ENCODE measurements at regions not wholly inside any gene's neighbourhood (a gene's known extent, or its start where the extent isn't known, plus 50 kb on each side); places are given as distances from the start of the nearest gene placed in this dataset.

DNA sequence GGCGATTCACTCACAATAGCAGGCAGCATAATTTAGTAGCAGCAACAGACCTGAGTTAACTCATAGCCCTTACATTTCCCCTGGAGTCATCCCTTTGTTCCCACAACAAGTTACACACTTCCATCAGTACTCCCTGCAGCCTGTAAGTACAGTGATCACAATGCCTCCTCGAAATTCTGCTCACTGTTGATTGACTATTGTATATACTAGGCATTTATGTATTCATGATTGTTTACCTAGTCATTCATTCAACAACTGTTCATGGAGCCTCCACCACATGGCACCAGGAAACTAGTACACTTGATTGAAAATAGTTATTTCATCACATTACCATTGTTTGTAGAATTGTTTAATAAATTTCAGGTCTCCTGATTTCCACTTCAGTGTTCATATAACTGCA, 71.4 kb upstream of the P3H2 start:
- ChIA-PET CTCF (no interaction called here), POLR2A (no interaction called here)
- DNase-seq (no peak), ATAC-seq (no peak)
- intact Hi-C loops (cut with micrococcal nuclease), result no loop called here
- no peak overlapping the region for H3K27ac Mint-ChIP-seq
- no peaks in the 10 kb centered on the region for H3K9me3 Mint-ChIP-seq
- TF ChIP-seq, protein P1, sequence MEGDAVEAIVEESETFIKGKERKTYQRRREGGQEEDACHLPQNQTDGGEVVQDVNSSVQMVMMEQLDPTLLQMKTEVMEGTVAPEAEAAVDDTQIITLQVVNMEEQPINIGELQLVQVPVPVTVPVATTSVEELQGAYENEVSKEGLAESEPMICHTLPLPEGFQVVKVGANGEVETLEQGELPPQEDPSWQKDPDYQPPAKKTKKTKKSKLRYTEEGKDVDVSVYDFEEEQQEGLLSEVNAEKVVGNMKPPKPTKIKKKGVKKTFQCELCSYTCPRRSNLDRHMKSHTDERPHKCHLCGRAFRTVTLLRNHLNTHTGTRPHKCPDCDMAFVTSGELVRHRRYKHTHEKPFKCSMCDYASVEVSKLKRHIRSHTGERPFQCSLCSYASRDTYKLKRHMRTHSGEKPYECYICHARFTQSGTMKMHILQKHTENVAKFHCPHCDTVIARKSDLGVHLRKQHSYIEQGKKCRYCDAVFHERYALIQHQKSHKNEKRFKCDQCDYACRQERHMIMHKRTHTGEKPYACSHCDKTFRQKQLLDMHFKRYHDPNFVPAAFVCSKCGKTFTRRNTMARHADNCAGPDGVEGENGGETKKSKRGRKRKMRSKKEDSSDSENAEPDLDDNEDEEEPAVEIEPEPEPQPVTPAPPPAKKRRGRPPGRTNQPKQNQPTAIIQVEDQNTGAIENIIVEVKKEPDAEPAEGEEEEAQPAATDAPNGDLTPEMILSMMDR (IDR thresholded peaks at IDR 0.05), result no peak
- H3K4me3 Mint-ChIP-seq, result no peak overlapping the region
- peaks cover 3% of the 10 kb centered on the region for H3K27me3 Mint-ChIP-seq
- H3K36me3 Mint-ChIP-seq (ENCODE audit: low read depth), result no peaks in the 10 kb centered on the region
- H3K4me1 Mint-ChIP-seq (ENCODE audit: low read depth), result peaks cover 3% of the 10 kb centered on the region

DNA sequence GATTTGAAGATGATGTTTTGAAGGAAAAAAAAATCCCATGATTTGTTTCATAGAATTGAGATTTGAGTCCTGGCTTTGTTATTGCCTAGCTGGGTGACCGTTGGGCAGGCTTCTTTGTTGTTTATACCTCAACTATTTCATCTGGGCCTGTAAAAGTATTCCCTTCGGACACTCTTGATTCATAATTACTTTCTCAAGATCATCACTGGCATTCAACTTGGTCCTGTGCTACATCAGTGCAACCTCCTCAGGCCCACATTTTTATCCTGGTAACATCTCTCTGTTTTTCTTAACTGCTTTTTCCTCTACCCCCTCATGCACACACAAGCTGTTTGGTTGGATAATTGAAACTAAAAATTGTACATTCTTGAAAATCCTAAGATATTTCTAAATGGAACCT, 67.5 kb upstream of the P3H2 start:
- H3K27ac Mint-ChIP-seq, result no peak overlapping the region
- DNase-seq, result no peak
- no peaks in the 10 kb centered on the region for H3K36me3 Mint-ChIP-seq (ENCODE audit: low read depth)
- TF ChIP-seq, protein P1 (IDR thresholded peaks at IDR 0.05), result no peak
- POLR2A ChIA-PET, result interaction anchor here (0.6 kb wide), 1 partner anchor 345 kb away, joined by 3 read pairs; no protein-coding TSS in a partner anchor
- peaks cover 2% of the 10 kb centered on the region for H3K27me3 Mint-ChIP-seq
- H3K4me1 Mint-ChIP-seq (ENCODE audit: low read depth), result peaks cover 3% of the 10 kb centered on the region
- no peaks in the 10 kb centered on the region for H3K9me3 Mint-ChIP-seq
- no peak for ATAC-seq
- no peak overlapping the region for H3K4me3 Mint-ChIP-seq
- CTCF ChIA-PET, result no interaction called here
- intact Hi-C loops (cut with micrococcal nuclease), result no loop called here

DNA sequence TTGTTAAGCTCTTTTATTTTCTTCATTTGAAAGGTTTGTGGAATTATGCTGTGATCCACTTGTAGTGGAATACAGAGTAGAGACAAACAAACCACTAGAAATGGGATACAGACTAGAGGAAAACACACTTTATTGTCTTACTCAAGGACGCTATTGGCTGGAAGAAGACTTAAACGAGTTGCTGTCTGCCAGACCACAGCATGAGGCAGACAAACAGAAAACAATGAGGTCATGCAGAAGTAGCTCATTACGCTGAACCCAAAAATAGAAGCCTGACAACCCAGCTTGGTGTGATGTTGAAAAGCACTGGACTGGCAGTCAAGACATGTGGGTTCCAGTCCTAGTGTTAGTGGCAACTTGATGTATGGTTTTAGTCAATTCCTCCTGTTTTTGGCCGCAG, 62.4 kb upstream of the P3H2 start:
- Mint-ChIP-seq H3K27me3 (peaks cover 1% of the 10 kb centered on the region), H3K9me3 (no peaks in the 10 kb centered on the region), H3K4me3 (no peak overlapping the region), H3K36me3 (ENCODE audit: low read depth) (no peaks in the 10 kb centered on the region), H3K4me1 (ENCODE audit: low read depth) (no peaks in the 10 kb centered on the region), H3K27ac (no peak overlapping the region)
- TF ChIP-seq, protein P1 (IDR thresholded peaks at IDR 0.05), result no peak
- ATAC-seq (no peak), DNase-seq (no peak)
- intact Hi-C loops (cut with micrococcal nuclease), result no loop called here
- ChIA-PET CTCF (no interaction called here), POLR2A (no interaction called here)

DNA sequence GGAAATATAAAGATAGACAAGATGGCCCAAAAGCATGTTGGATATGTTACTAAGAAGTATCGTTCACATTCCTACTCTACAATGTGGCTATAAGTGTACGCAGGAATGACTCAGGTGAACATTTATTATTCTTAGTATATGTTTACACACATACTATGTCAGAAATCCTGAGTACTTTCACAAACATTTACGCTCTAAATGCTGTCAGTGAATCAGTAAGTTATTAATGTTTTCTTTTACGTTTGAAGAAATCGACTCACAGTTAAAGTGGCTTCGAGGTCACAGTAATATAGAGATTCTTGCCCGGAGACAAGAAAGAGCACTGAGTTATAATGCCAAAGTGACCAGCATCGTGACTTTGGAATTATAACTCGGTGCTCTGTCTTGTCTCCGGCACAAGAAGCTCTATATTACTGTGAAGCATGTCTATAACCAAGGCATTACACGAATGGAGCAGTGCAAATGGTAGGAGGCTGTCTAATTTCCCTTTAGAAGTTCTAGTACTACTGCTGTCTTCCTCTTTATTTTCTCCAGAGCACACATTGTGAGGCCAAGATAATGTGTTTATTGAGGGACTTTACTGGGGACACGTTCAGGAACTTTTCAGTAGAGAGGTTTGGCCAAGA, 61.8 kb upstream of the P3H2 start:
- no peak for ATAC-seq
- DNase-seq, result no peak
- H3K9me3 Mint-ChIP-seq, result no peaks in the 10 kb centered on the region
- H3K27ac Mint-ChIP-seq, result no peak overlapping the region
- no peak overlapping the region for H3K4me3 Mint-ChIP-seq
- H3K27me3 Mint-ChIP-seq, result peaks cover 1% of the 10 kb centered on the region
- POLR2A ChIA-PET, result no interaction called here
- no peaks in the 10 kb centered on the region for H3K36me3 Mint-ChIP-seq (ENCODE audit: low read depth)
- H3K4me1 Mint-ChIP-seq (ENCODE audit: low read depth), result no peaks in the 10 kb centered on the region
- TF ChIP-seq, protein P1 (IDR thresholded peaks at IDR 0.05), result no peak
- intact Hi-C loops (cut with micrococcal nuclease), result no loop called here
- CTCF ChIA-PET, result no interaction called here

DNA sequence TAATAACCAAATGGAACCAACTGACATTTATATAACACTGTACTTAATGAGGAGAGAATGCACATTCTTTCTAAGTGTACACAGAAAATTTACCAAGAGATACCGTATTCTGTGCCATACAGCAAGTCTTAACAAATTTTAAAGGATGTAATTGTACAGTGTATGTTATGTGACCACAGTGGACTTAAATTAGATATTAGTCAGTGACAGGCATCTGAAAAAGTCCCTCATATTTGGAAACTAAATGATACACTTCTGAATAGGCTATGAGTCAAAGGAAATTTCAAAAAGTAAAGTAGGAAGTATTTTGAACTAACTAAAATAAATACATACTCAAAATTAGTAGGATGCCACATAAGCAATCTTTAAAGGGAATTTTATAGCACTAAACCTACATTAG, 59.6 kb upstream of the P3H2 start:
- ChIA-PET CTCF (no interaction called here), POLR2A (no interaction called here)
- Mint-ChIP-seq H3K4me1 (ENCODE audit: low read depth) (peaks cover 4% of the 10 kb centered on the region), H3K27ac (no peak overlapping the region), H3K36me3 (ENCODE audit: low read depth) (no peaks in the 10 kb centered on the region), H3K27me3 (peaks cover 10% of the 10 kb centered on the region), H3K4me3 (no peak overlapping the region), H3K9me3 (no peaks in the 10 kb centered on the region)
- TF ChIP-seq, protein P1 (IDR thresholded peaks at IDR 0.05), result no peak
- ATAC-seq (no peak), DNase-seq (no peak)
- intact Hi-C loops (cut with micrococcal nuclease), result no loop called here
